AG20443 (cell line): ENCODE measurements at regions not wholly inside any gene's neighbourhood (a gene's known extent, or its start where the extent isn't known, plus 50 kb on each side); places are given as distances from the start of the nearest gene placed in this dataset.

Source experiments
- DNase-seq: peaks from one replicate; pipeline ENCODE4 v3.0.0; 2012; ENCODE audit warnings: low spot score, mixed read lengths

GRCh38 chr2:220980966-220981675 is 591.0 kb downstream of the EPHA4 start:
- DNase-seq = no peak

GRCh38 chr2:220981926-220982325 is 590.2 kb downstream of the EPHA4 start:
- no peak for DNase-seq

- DNase-seq = no peak
These were observed 586.5 kb downstream of the EPHA4 start for GRCh38 chr2:220985561-220985960.

- no peak for DNase-seq
These were observed 584.3 kb downstream of the EPHA4 start for GRCh38 chr2:220987839-220988238.

- DNase-seq = no peak
These were observed 580.1 kb downstream of the EPHA4 start for GRCh38 chr2:220991972-220992371.

GRCh38 chr2:220994846-220995245 is 577.3 kb downstream of the EPHA4 start:
- no peak for DNase-seq

GRCh38 chr2:220995581-220995980 is 576.5 kb downstream of the EPHA4 start:
- no peak for DNase-seq

GRCh38 chr2:220998156-220998555 is 573.9 kb downstream of the EPHA4 start:
- no peak for DNase-seq

- no peak for DNase-seq
These were observed 572.7 kb downstream of the EPHA4 start for GRCh38 chr2:220999356-220999755.

GRCh38 chr2:221001381-221001801 is 570.7 kb downstream of the EPHA4 start:
- no peak for DNase-seq

- DNase-seq = no peak
These were observed 569.9 kb downstream of the EPHA4 start for GRCh38 chr2:221002101-221002685.

GRCh38 chr2:221005338-221005737 is 566.8 kb downstream of the EPHA4 start:
- DNase-seq = no peak

- no peak for DNase-seq
These were observed 566.0 kb downstream of the EPHA4 start for GRCh38 chr2:221006084-221006483.

- no peak for DNase-seq
These were observed 555.6 kb downstream of the EPHA4 start for GRCh38 chr2:221016551-221016950.

- no peak for DNase-seq
These were observed 553.8 kb downstream of the EPHA4 start for GRCh38 chr2:221018262-221018661.

GRCh38 chr2:221019668-221020067 is 552.4 kb downstream of the EPHA4 start:
- no peak for DNase-seq

- no peak for DNase-seq
These were observed 549.5 kb downstream of the EPHA4 start for GRCh38 chr2:221022554-221022953.

- no peak for DNase-seq
These were observed 546.7 kb downstream of the EPHA4 start for GRCh38 chr2:221025398-221025797.

- DNase-seq = no peak
These were observed 537.9 kb downstream of the EPHA4 start for GRCh38 chr2:221034026-221034701.

- DNase-seq = no peak
These were observed 537.1 kb downstream of the EPHA4 start for GRCh38 chr2:221034973-221035372.

- DNase-seq = no peak
These were observed 529.2 kb downstream of the EPHA4 start for GRCh38 chr2:221042926-221043325.

GRCh38 chr2:221044781-221045180 is 527.3 kb downstream of the EPHA4 start:
- no peak for DNase-seq

- no peak for DNase-seq
These were observed 521.9 kb downstream of the EPHA4 start for GRCh38 chr2:221050020-221050795.
